Breast epithelium (tissue), 4 donors: ENCODE measurements at regions not wholly inside any gene's neighbourhood (a gene's known extent, or its start where the extent isn't known, plus 50 kb on each side); places are given as distances from the start of the nearest gene placed in this dataset.

Experiments
- DNase-seq, 2 donors: peaks; one replicate each; pipeline ENCODE4 v3.0.0-alpha.2; 2019; ENCODE audit warnings: low spot score in 2 of 2
- H3K27ac ChIP-seq, 2 donors: fragments of 200-600 bp; sonication (generic) in 1 of 2; one replicate each; pipeline ENCODE4 v1.5.1; 2016 to 2019; ENCODE audit warnings: mild to moderate bottlenecking in 1 of 2
- H3K27me3 ChIP-seq, 2 donors: fragments of 200-600 bp; sonication (generic) in 1 of 2; one replicate each; pipeline versions ENCODE4 v1.5.1 to v1.6.0; 2017 to 2019; ENCODE audit warnings: control low read depth in 1 of 2, mild to moderate bottlenecking in 1 of 2
- H3K36me3 ChIP-seq: fragments of 200-600 bp; one replicate; pipeline ENCODE4 v1.5.1; 2019
- H3K4me1 ChIP-seq, 2 donors: fragments of 200-600 bp; sonication (generic); one replicate each; pipeline ENCODE4 v1.5.1; 2016 to 2019; ENCODE audit warnings: control low read depth in 1 of 2
- H3K4me3 ChIP-seq, 3 donors: fragments of 200-600 bp; sonication (generic); 1 replicate in 2 of 3; 2 replicates in 1 of 3; pipeline ENCODE4 v1.5.1; 2016 to 2019; ENCODE audit warnings: mild to moderate bottlenecking in 3 of 3, moderate library complexity in 2 of 3
- H3K9me3 ChIP-seq, 2 donors: fragments of 200-600 bp; sonication (generic) in 1 of 2; one replicate each; pipeline ENCODE4 v1.5.1; 2016 to 2019; ENCODE audit warnings: control low read depth in 1 of 2
- POLR2A ChIP-seq: fragments of 450-650 bp; IDR thresholded peaks from one replicate; pipeline ENCODE4 v1.6.1; 2016; ENCODE audit warnings: antibody characterized with exemption, mild to moderate bottlenecking, moderate library complexity
- POLR2AphosphoS5 ChIP-seq, 3 donors: sonication (generic); formaldehyde crosslinking; IDR thresholded peaks; one replicate each; pipeline ENCODE4 v1.6.1; 2017; ENCODE audit warnings: antibody characterized with exemption in 3 of 3
- intact Hi-C: fragments of 100-400 bp; cut with DNase I; formaldehyde crosslinking; loops from one replicate; pipeline ENCODE4 v1.15.1; 2023; ENCODE audit warnings: low total_unique reads
- TF ChIP-seq, protein P1 (sequence below), 3 donors: fragments of 450-650 bp; IDR thresholded peaks; one replicate each; pipeline ENCODE4 v1.5.1; 2016 to 2017; ENCODE audit warnings: antibody characterized with exemption in 3 of 3, mild to moderate bottlenecking in 3 of 3, moderate library complexity in 3 of 3

DNA sequence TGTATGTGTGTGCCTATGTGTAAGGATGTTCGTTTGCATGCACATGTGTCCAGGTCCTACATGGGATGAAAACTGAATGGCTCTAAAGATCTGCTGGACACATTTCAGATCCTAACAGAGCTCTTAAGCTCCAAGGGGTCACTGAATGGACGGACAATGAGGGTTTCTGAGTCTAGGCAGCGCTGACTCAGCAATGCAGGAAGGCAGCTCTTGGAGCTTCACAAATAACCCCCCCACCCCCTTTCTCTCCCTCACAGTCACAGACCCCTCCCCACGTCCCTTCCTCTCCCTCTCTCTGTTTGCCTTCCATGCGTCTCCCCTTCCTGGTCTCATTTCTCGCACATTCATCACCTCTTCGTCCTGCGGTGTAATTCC, 369.8 kb downstream of the PREX1 start:
- intact Hi-C loops: no loop called here
- Histone ChIP-seq H3K27ac (no peak overlapping the region), H3K9me3 (no peaks in the 10 kb centered on the region), H3K36me3 (no peaks in the 10 kb centered on the region), H3K4me1 (no peaks in the 10 kb centered on the region), H3K27me3 (peaks cover 0 to 32% of the 10 kb centered on the region in 2 donors), H3K4me3 (no peak overlapping the region)
- DNase-seq: peak in 1 of 2 donors; percentile 10
- TF ChIP-seq POLR2AphosphoS5 (IDR thresholded peaks at IDR 0.05) (no peak), POLR2A (no peak)
- TF ChIP-seq, protein P1, sequence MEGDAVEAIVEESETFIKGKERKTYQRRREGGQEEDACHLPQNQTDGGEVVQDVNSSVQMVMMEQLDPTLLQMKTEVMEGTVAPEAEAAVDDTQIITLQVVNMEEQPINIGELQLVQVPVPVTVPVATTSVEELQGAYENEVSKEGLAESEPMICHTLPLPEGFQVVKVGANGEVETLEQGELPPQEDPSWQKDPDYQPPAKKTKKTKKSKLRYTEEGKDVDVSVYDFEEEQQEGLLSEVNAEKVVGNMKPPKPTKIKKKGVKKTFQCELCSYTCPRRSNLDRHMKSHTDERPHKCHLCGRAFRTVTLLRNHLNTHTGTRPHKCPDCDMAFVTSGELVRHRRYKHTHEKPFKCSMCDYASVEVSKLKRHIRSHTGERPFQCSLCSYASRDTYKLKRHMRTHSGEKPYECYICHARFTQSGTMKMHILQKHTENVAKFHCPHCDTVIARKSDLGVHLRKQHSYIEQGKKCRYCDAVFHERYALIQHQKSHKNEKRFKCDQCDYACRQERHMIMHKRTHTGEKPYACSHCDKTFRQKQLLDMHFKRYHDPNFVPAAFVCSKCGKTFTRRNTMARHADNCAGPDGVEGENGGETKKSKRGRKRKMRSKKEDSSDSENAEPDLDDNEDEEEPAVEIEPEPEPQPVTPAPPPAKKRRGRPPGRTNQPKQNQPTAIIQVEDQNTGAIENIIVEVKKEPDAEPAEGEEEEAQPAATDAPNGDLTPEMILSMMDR (IDR thresholded peaks at IDR 0.05): no peak

DNA sequence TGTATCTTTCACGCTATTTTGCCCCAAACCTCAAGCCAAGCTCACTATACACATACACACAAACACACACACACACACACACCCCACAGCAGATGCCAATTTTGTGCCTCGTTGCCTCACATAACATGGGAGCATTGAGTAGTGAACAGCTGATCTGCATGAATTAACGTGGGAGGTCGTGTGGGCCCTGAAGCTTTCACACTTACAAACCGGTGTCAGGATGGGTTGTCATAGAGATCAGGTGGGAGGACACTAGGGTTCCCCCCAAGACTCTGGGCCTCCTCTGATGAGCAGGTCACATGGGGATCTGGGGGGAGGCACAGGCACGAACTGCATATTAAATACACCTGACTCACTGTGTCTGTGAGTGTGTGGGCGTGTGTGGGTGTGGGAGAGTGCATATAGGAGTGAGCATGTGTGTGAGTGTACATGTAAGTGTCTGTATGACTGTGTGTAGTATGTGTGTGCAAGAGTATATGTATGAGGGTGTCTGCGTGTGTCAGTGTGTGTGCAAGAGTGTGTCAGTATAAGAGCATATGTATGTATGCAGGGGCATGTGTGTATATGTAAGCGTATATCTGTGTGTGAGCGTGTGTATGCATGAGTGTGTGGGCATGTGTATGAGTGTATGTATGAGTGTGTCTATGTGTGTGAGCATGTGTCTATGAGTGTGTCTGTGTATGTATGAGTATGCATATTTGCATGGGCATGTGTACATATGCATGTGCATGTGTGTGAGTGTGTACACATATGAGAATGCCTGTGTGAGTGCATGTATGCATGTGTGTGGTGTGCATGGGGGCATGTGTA, 370.4 kb downstream of the PREX1 start:
- intact Hi-C loops: no loop called here
- peaks cover 0 to 28% of the 10 kb centered on the region in 2 donors for H3K27me3 ChIP-seq
- DNase-seq: no peak
- no peaks in the 10 kb centered on the region for H3K9me3 ChIP-seq
- H3K36me3 ChIP-seq: no peaks in the 10 kb centered on the region
- no peak overlapping the region for H3K27ac ChIP-seq
- no peaks in the 10 kb centered on the region for H3K4me1 ChIP-seq
- TF ChIP-seq, protein P1 (IDR thresholded peaks at IDR 0.05): no peak
- no peak for TF ChIP-seq POLR2AphosphoS5 (IDR thresholded peaks at IDR 0.05)
- TF ChIP-seq POLR2A: no peak
- H3K4me3 ChIP-seq: no peak overlapping the region

DNA sequence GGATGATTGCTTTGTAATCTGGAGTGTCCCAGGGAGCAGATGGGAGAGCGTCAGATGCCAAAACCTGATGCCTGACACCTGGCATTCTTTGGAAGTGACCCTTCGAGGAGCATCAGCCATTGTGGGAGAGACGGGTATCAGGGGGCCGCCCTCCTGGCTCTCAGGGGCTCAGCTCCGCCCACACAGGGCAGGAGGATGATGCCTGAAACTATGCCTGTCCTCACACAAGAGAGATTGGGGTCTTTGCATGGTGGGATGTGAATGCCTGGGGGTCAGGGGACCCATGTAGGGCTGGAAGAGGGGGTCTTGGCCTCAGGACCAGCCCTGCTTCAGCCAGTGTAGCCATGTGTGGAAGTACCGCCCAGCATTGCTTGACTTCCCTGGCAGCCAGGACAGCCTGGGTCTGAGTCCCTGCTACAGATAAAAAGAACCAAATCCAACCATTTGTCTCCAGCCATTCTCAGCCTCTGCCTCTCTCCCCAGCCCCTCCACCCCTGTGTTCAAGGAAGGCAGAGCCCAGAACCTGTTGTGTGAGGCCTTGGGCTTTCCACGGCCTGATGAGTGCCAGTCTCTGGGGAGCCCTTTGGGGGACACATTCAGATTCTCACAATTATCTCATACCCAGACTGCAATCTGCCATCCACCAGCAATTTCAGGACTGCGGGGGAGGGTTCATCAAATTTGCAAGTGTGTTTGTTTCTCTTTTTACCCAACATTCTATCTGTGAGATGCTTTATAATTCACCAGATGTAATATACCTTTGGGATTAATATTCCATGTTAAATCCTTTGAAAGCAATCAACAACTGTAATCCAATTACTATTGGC, 371.2 kb downstream of the PREX1 start:
- Histone ChIP-seq H3K4me3 (no peak overlapping the region), H3K9me3 (no peaks in the 10 kb centered on the region), H3K27me3 (peaks cover 0 to 28% of the 10 kb centered on the region in 2 donors), H3K27ac (no peak overlapping the region), H3K4me1 (no peaks in the 10 kb centered on the region), H3K36me3 (no peaks in the 10 kb centered on the region)
- intact Hi-C loops: no loop called here
- TF ChIP-seq, protein P1 (IDR thresholded peaks at IDR 0.05): no peak
- no peak for TF ChIP-seq POLR2AphosphoS5 (IDR thresholded peaks at IDR 0.05)
- no peak for TF ChIP-seq POLR2A
- peak in 1 of 2 donors; percentile 6 for DNase-seq

DNA sequence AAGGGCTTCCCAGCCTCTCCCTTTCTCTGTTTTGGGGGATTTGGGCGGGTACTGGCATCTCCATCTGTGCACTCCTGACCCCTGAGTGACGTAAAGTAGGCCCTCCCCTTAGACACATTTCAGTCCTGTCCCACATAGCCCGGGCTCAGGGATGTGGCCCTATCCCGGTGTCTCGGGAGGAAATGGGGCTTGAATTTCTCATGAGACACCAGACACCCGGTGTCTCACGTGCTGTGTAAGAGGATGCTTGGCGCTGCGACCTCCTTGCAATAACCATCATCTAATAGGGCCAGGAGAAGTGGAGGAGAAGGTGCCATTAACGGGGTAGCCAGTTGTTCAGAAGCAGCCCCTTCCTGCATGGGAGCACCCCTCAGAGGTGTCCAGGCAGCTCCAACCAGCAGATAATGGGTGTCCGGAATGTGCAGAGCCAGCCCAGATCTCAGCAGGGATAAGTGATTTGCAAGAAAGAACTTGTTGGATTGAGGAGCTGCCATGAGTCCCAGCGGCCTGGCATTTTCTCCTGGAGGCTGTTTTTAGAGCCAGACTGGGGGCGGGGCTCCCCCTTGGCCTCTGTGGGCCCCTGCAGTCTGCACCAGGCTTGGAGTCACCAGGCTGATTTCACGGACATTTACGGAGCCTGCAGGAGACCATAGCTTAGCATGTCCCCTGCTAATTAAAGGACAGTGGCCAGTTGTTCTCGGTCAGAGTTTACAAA, 372.0 kb downstream of the PREX1 start:
- peak; percentile 33 to 46 for DNase-seq

More for the DNA sequence above, 372.0 kb downstream of the PREX1 start:
- no peaks in the 10 kb centered on the region for H3K36me3 ChIP-seq
- TF ChIP-seq, protein P1 (IDR thresholded peaks at IDR 0.05): no peak
- no peak for TF ChIP-seq POLR2AphosphoS5 (IDR thresholded peaks at IDR 0.05)
- TF ChIP-seq POLR2A: no peak
- no peaks in the 10 kb centered on the region for H3K4me1 ChIP-seq
- no peaks in the 10 kb centered on the region for H3K9me3 ChIP-seq
- H3K4me3 ChIP-seq: no peak overlapping the region
- intact Hi-C loops: no loop called here
- no peak overlapping the region for H3K27ac ChIP-seq
- peaks cover 0 to 28% of the 10 kb centered on the region in 2 donors for H3K27me3 ChIP-seq
